ENCODE measurements at regions not wholly inside any gene's neighbourhood (a gene's known extent, or its start where the extent isn't known, plus 50 kb on each side); places are given as distances from the start of the nearest gene placed in this dataset.

- no peak for DNase-seq (ENCODE audit: low read depth in 3 of 3)
Measured at GRCh38 chr2:134169788-134170187, 84.1 kb upstream of the MGAT5 start.

DNA sequence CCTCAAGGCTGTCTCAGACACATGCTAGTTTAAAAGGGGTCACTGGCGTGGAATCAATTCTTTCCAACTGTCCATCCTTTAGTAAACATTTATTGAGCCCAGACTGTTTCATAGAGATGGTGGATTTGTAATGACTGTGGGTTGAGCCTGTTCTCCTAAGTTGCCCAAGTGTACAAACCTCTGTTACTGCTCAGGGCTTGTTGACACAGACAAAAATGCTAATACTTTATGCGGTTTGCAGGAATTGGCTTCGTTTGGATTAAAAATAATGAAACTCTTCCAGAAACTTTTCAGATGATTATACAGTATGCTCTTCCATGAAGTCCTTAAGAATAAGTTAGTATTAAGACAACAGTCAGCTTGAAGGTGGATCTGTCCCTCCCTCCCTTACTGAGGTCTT is 83.6 kb upstream of the MGAT5 start:
- DNase-seq (ENCODE audit: low read depth in 3 of 3): no peak

- no peak for DNase-seq (ENCODE audit: low read depth in 3 of 3)
Measured at GRCh38 chr2:134170700-134171099, 83.2 kb upstream of the MGAT5 start.

DNA sequence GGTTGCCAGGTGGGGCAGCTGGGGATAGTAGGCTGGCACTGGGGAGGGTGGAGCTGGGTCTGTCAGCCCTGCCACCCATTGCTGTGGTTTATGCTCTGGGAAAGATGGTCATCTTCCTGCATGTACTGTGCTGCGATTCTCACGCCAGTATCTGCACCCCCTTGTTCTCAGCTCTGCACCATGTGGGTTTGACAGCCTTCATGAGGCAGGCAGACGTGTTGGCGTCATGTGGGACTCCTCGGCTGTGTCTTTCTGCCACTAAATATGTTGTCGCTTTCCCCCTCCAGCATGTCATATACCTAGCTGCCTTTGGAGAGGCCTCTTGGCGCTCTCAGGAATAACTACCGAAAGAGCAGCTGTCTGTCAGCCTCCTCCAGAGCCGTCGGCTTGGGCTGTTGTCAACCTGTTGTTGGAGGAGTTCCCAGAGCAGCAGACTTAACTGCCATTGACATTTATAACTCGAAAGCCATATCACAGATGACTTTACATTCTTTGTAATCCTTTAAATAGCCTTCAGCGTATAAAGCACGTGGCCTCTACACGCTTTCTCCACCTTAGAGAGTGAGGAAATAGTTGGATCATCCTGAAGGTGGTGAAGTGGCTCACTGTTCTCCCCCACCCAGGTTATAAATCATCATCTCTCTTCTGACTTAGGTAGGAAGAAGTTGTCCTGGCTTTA is 80.4 kb upstream of the MGAT5 start:
- DNase-seq (ENCODE audit: low read depth in 3 of 3): no peak

GRCh38 chr2:134174711-134175110 is 79.2 kb upstream of the MGAT5 start:
- no peak for DNase-seq (ENCODE audit: low read depth in 3 of 3)

GRCh38 chr2:134175834-134176233 is 78.0 kb upstream of the MGAT5 start:
- no peak for DNase-seq (ENCODE audit: low read depth in 3 of 3)

DNA sequence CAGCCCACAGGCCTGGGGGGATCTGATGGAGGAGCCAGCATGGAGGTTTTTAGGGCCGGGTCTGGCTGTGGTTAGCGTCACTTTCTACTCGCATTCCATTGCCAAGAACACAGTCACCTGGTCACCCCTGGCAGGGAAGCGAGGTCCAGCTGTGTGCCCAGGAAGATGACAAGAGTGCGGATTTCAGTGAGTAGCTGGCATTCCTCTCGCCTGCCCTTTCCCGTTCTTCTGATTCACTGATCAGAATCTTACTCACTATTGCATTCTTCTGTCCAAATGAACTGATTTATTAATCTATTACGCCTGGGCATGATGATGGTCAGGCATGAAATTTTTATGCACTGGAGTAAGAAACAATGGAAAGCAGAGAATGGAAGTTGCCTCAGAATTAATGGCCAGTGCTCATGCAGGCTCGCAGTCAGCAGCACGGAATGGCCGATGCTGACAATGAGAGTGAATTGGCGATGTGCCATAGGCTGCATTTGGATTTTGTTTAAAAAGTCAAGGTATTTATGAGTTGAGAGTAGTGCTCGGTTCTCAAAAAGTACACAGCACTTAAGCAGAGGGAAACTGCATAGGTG is 76.4 kb upstream of the MGAT5 start:
- DNase-seq (ENCODE audit: low read depth in 3 of 3): no peak

DNA sequence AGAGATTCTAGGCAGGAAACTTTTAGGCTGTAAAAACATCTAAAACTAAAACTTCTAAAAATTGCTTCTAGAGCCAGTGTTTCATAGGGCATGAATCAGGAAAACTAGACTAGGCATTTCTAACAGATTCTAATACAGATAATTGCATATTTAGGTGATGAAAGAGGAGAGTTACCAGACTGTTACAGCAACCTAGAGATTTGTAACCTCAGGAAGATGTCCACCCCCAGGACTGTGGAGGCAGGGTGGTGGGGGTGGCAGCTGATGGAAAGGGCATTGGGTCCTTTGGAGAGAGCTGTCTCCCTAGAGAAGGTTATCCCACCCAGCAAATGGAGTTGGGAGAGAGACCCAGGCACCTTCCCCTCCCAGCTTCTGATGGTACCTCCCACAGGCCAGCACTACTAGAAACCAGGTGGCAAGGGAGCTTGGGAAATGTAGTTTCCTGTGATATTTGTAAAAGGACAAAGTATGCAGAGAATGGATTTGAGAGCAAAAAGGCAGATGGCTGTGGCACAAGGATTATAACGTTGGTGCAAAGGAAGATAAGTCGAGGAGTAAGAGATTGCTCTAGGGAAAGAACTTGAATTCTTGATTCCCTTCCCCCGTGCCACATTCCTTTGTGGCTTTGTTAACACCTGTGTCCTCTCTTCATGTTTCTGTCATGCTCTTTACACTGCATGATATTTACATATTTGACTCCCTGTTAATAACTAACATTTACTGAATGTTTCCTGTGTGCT is 75.6 kb upstream of the MGAT5 start:
- no peak for DNase-seq (ENCODE audit: low read depth in 3 of 3)

GRCh38 chr2:134181219-134181618 is 72.7 kb upstream of the MGAT5 start:
- DNase-seq (ENCODE audit: low read depth in 3 of 3): no peak

DNA sequence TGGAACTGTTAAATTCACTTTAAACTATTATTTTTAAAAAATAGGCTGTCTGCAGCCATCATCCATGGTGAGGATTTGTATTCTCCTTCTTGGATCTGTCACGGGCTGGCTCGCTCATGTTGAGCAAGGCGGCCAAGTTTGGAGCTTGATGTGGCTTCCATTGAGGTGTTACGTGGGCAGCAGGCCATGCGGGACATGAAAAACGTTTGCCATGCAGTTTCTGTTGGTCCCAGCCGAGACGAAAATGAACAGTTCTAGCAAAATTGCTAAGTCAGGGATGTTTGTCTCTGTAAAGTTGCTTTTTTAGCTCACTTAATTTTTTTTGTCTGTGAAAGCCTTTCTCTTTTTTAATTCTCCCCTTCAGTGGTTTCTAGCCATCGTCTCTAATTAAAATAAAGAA is 70.2 kb upstream of the MGAT5 start:
- DNase-seq (ENCODE audit: low read depth in 3 of 3): no peak

GRCh38 chr2:134185639-134186038 is 68.2 kb upstream of the MGAT5 start:
- DNase-seq (ENCODE audit: low read depth in 3 of 3): no peak

- no peak for DNase-seq (ENCODE audit: low read depth in 3 of 3)
Measured at GRCh38 chr2:134189009-134189720, 64.7 kb upstream of the MGAT5 start.

GRCh38 chr2:134190062-134190806 is 63.6 kb upstream of the MGAT5 start:
- DNase-seq (ENCODE audit: low read depth in 3 of 3): no peak

GRCh38 chr2:134190807-134191203 is 63.1 kb upstream of the MGAT5 start:
- no peak for DNase-seq (ENCODE audit: low read depth in 3 of 3)

GRCh38 chr2:134191835-134192234 is 62.0 kb upstream of the MGAT5 start:
- DNase-seq (ENCODE audit: low read depth in 3 of 3): no peak

GRCh38 chr2:134193006-134193405 is 60.9 kb upstream of the MGAT5 start:
- no peak for DNase-seq (ENCODE audit: low read depth in 3 of 3)

- no peak for DNase-seq (ENCODE audit: low read depth in 3 of 3)
Measured at GRCh38 chr2:134194519-134194918, 59.4 kb upstream of the MGAT5 start.

- DNase-seq (ENCODE audit: low read depth in 3 of 3): no peak
Measured at GRCh38 chr2:134195341-134195740, 58.5 kb upstream of the MGAT5 start.

- DNase-seq (ENCODE audit: low read depth in 3 of 3): no peak
Measured at GRCh38 chr2:134197445-134197844, 56.4 kb upstream of the MGAT5 start.

DNA sequence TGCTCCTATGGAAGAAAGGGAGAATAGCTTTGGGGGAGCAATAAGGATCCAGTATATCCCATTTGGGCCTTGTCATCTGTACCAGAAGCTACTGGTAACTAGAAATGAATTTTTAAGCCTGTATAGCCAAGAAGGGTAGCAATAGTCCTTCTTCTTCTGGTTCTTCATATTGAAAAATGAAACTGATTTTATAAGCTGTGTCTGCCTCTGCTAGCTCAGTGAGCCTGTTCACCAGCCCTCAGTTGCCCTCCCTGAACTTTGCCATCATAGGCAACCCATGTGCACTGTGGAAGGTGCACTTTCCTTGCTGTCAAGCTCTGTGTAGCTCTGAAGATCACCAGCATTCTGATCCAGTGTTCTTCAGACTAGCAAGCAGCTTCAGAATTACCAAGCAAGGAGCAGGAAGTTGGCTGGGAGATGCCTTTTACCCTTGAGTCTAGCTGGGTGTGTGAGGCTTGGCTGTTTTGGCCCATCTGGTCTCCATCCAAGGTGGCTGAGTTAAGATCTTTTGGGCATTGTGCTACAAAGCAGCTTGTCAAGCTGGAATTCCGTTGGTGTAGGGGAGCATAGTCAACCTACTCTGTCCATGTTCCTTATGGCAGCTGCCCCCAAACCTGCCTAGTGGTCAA is 55.8 kb upstream of the MGAT5 start:
- no peak for DNase-seq (ENCODE audit: low read depth in 3 of 3)

DNA sequence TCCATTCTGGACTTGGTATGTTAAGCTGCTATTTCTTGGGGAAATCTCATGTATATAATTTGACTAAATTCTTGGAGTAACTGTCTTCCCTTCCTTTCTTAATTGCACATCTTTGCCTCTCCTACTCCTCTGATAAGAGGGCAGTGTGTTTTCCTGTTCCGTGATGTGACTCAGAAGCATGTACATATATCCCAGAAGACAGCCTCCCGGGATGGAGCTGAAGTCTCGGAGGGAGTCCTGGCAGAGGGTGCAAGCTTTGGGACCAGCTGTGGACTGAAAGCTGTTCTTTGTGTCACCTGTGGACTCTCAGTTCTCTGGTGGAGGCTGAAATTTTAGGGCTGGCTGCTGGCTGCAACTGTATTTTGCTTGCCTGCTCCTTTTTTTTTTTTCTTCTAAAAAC is 54.7 kb upstream of the MGAT5 start:
- no peak for DNase-seq (ENCODE audit: low read depth in 3 of 3)
